Hematopoietic multipotent progenitor cell treated with erythropoietin and hydrocortisone succinate and interleukin-3 and kit ligand, for 17 days (in vitro differentiated cells): ENCODE measurements at regions not wholly inside any gene's neighbourhood (a gene's known extent, or its start where the extent isn't known, plus 50 kb on each side); places are given as distances from the start of the nearest gene placed in this dataset.
"Not testable (repeated sequence)": the region's sequence is repeated elsewhere in the genome, so short reads cannot be mapped to it uniquely, and the experiment has no call there.

Experiments
- DNase-seq: peaks from one replicate; pipeline ENCODE4 v3.0.0-alpha.2; 2015; ENCODE audit warnings: low spot score

GRCh38 chr6:6483168-6483567 lies 105.4 kb upstream of the LY86 start:
- DNase-seq, result no peak

GRCh38 chr6:6483733-6484132 lies 104.8 kb upstream of the LY86 start:
- DNase-seq, result peak; percentile 15

GRCh38 chr6:6484681-6485080 lies 103.8 kb upstream of the LY86 start:
- DNase-seq, result peak; percentile 37

GRCh38 chr6:6486595-6486994 lies 101.9 kb upstream of the LY86 start:
- no peak for DNase-seq

GRCh38 chr6:6491761-6492160 lies 96.8 kb upstream of the LY86 start:
- DNase-seq, result no peak

GRCh38 chr6:6492675-6493074 lies 95.8 kb upstream of the LY86 start:
- no peak for DNase-seq

GRCh38 chr6:6494139-6494538 lies 94.4 kb upstream of the LY86 start:
- not testable (repeated sequence) for DNase-seq

- peak; percentile 42 for DNase-seq
Measured at GRCh38 chr6:6494677-6495076, 93.8 kb upstream of the LY86 start.

GRCh38 chr6:6495851-6496250 lies 92.7 kb upstream of the LY86 start:
- no peak for DNase-seq

- DNase-seq, result no peak
Measured at GRCh38 chr6:6497541-6497940, 91.0 kb upstream of the LY86 start.

- DNase-seq, result no peak
Measured at GRCh38 chr6:6497976-6498375, 90.5 kb upstream of the LY86 start.

- no peak for DNase-seq
Measured at GRCh38 chr6:6503191-6503590, 85.3 kb upstream of the LY86 start.

- DNase-seq, result no peak
Measured at GRCh38 chr6:6505111-6505510, 83.4 kb upstream of the LY86 start.

GRCh38 chr6:6508643-6509042 lies 79.9 kb upstream of the LY86 start:
- DNase-seq, result no peak

- DNase-seq, result no peak
Measured at GRCh38 chr6:6509284-6509683, 79.2 kb upstream of the LY86 start.

- no peak for DNase-seq
Measured at GRCh38 chr6:6512711-6513110, 75.8 kb upstream of the LY86 start.

- DNase-seq, result no peak
Measured at GRCh38 chr6:6515691-6516607, 72.6 kb upstream of the LY86 start.

GRCh38 chr6:6516666-6517458 lies 71.7 kb upstream of the LY86 start:
- DNase-seq, result no peak

GRCh38 chr6:6518631-6519427 lies 69.7 kb upstream of the LY86 start:
- no peak for DNase-seq

- no peak for DNase-seq
Measured at GRCh38 chr6:6521961-6522482, 66.5 kb upstream of the LY86 start.

- no peak for DNase-seq
Measured at GRCh38 chr6:6522709-6523108, 65.8 kb upstream of the LY86 start.

- DNase-seq, result no peak
Measured at GRCh38 chr6:6524951-6525350, 63.6 kb upstream of the LY86 start.
